ENCODE measurements at regions not wholly inside any gene's neighbourhood (a gene's known extent, or its start where the extent isn't known, plus 50 kb on each side); places are given as distances from the start of the nearest gene placed in this dataset.

DNA sequence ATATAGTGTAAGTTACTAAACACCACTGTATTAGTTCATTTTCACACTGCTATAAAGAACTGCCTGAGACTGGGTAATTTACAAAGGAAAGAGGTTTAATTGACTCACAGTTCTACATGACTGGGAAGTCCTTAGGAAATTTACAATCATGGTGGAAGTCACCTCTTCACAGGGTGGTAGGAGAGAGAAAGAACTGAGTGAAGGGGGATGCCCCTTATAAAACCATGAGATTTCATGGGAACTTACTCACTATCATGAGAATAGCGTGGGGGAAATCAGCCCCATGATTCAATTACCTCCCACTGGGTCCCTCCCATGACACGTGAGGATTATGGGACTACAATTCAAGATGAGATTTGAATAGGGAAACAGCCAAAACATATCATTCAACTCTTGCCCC lies 618.0 kb downstream of the NYAP2 start:
- ChIA-PET CTCF (ENCODE audit: low intra/inter-chr PET ratio, low total read pairs) (no interaction called here), POLR2A (no interaction called here)
- H3K9ac ChIP-seq (ENCODE audit: insufficient read depth, low read depth, low read length), result no peak overlapping the region
- TF ChIP-seq, protein P1, sequence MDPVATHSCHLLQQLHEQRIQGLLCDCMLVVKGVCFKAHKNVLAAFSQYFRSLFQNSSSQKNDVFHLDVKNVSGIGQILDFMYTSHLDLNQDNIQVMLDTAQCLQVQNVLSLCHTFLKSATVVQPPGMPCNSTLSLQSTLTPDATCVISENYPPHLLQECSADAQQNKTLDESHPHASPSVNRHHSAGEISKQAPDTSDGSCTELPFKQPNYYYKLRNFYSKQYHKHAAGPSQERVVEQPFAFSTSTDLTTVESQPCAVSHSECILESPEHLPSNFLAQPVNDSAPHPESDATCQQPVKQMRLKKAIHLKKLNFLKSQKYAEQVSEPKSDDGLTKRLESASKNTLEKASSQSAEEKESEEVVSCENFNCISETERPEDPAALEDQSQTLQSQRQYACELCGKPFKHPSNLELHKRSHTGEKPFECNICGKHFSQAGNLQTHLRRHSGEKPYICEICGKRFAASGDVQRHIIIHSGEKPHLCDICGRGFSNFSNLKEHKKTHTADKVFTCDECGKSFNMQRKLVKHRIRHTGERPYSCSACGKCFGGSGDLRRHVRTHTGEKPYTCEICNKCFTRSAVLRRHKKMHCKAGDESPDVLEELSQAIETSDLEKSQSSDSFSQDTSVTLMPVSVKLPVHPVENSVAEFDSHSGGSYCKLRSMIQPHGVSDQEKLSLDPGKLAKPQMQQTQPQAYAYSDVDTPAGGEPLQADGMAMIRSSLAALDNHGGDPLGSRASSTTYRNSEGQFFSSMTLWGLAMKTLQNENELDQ (CRISPR knock-in tag; IDR thresholded peaks at IDR 0.05; ENCODE audit: borderline replicate concordance), result no peak
- TF ChIP-seq, protein P2, sequence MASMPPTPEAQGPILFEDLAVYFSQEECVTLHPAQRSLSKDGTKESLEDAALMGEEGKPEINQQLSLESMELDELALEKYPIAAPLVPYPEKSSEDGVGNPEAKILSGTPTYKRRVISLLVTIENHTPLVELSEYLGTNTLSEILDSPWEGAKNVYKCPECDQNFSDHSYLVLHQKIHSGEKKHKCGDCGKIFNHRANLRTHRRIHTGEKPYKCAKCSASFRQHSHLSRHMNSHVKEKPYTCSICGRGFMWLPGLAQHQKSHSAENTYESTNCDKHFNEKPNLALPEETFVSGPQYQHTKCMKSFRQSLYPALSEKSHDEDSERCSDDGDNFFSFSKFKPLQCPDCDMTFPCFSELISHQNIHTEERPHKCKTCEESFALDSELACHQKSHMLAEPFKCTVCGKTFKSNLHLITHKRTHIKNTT (CRISPR knock-in tag; IDR thresholded peaks at IDR 0.05), result no peak
- no peak for TF ChIP-seq GZF1 (CRISPR knock-in tag; IDR thresholded peaks at IDR 0.05)
- DNase-seq (ENCODE audit: low spot score), result no peak
- intact Hi-C loops (cut with micrococcal nuclease; ENCODE audit: unreplicated experiment) (no loop called here), in situ Hi-C loops (cut with HindIII; ENCODE audit: extremely low pct_ligation_motif_present, low pct_unique_long_range_greater_than_20kb) (no loop called here)
- no peaks in the 10 kb centered on the region for H3K4me1 ChIP-seq (ENCODE audit: insufficient read depth, low read length)
- no peak for FAIRE-seq
- H3K27me3 ChIP-seq (ENCODE audit: control insufficient read depth in 1 of 2, insufficient read depth in 2 of 2, low read length in 2 of 2), result no peaks in the 10 kb centered on the region; a peak in 1 of 5 replicates
- H3K4me2 ChIP-seq (ENCODE audit: low read depth, low read length), result no peak overlapping the region
- no peaks in the 10 kb centered on the region for H4K20me1 ChIP-seq (ENCODE audit: insufficient read depth, low read length)
- no peaks in the 10 kb centered on the region for H3K36me3 ChIP-seq (replicated peaks in 1 of 2; ENCODE audit: control insufficient read depth in 1 of 2, insufficient read depth in 2 of 2, low read length in 2 of 2)
- H3K27ac ChIP-seq (ENCODE audit: extremely low read length, insufficient read depth, low read length), result no peak overlapping the region
- H2AFZ ChIP-seq (ENCODE audit: low read length), result no peak overlapping the region
- no peaks in the 10 kb centered on the region for H3K79me2 ChIP-seq (ENCODE audit: insufficient read depth, low read length)
- H3K4me3 ChIP-seq (replicated peaks in 1 of 3; ENCODE audit: insufficient read depth in 1 of 3, low read depth in 2 of 3, low read length in 3 of 3), result no peak overlapping the region
- peaks cover 12% of the 10 kb centered on the region for H3K9me3 ChIP-seq (ENCODE audit: low read length)
- WGBS (ENCODE audit: low lambda C conversion rate), result 3% methylated on average over 2 of the region's 2 CpGs
- no peak for ATAC-seq
- no TSS peak for BruUV-seq (replicated peaks)

DNA sequence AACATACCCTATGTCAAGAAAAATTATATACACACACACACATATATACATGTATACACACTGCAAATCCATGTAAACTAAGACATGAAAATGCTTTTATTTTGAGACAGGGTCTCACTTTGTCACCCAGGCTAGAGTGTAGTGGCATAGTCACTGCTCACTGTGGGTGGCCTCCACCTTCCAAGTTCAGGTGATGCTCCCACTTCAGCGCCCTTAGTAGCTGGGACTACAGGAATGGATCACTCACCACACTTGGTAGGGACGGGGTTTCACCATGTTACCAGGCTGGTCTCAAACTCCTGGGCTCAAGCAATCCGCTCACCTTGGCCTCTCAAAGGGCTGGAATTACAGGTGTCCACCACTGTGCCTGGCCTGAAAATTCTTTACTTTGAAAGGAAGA lies 617.6 kb downstream of the NYAP2 start:
- H2AFZ ChIP-seq (ENCODE audit: low read length), result no peak overlapping the region
- H4K20me1 ChIP-seq (ENCODE audit: insufficient read depth, low read length), result no peaks in the 10 kb centered on the region
- no peak overlapping the region for H3K27ac ChIP-seq (ENCODE audit: extremely low read length, insufficient read depth, low read length)
- no peak overlapping the region for H3K4me2 ChIP-seq (ENCODE audit: low read depth, low read length)
- no peak for ATAC-seq
- no peaks in the 10 kb centered on the region for H3K79me2 ChIP-seq (ENCODE audit: insufficient read depth, low read length)
- WGBS (ENCODE audit: low lambda C conversion rate), result 62% methylated on average over 3 of the region's 3 CpGs
- intact Hi-C loops (cut with micrococcal nuclease; ENCODE audit: unreplicated experiment) (no loop called here), in situ Hi-C loops (cut with HindIII; ENCODE audit: extremely low pct_ligation_motif_present, low pct_unique_long_range_greater_than_20kb) (no loop called here)
- H3K9me3 ChIP-seq (ENCODE audit: low read length), result peaks cover 12% of the 10 kb centered on the region
- no peaks in the 10 kb centered on the region for H3K36me3 ChIP-seq (replicated peaks in 1 of 2; ENCODE audit: control insufficient read depth in 1 of 2, insufficient read depth in 2 of 2, low read length in 2 of 2)
- no peak for FAIRE-seq
- no peaks in the 10 kb centered on the region; a peak in 1 of 5 replicates for H3K27me3 ChIP-seq (ENCODE audit: control insufficient read depth in 1 of 2, insufficient read depth in 2 of 2, low read length in 2 of 2)
- H3K9ac ChIP-seq (ENCODE audit: insufficient read depth, low read depth, low read length), result no peak overlapping the region
- no TSS peak for BruUV-seq (replicated peaks)
- CTCF ChIA-PET (ENCODE audit: low intra/inter-chr PET ratio, low total read pairs), result no interaction called here
- H3K4me1 ChIP-seq (ENCODE audit: insufficient read depth, low read length), result no peaks in the 10 kb centered on the region
- POLR2A ChIA-PET, result no interaction called here
- DNase-seq (ENCODE audit: low spot score), result no peak
- H3K4me3 ChIP-seq (replicated peaks in 1 of 3; ENCODE audit: insufficient read depth in 1 of 3, low read depth in 2 of 3, low read length in 3 of 3), result no peak overlapping the region
- TF ChIP-seq EP300 (IDR thresholded peaks at IDR 0.05; ENCODE audit: low read depth in 2 of 2, low read length in 2 of 2), result no peak
- no peak for TF ChIP-seq EP300 (CRISPR knock-in tag; IDR thresholded peaks at IDR 0.05; ENCODE audit: borderline replicate concordance)
- TF ChIP-seq ZNF772 (CRISPR knock-in tag; IDR thresholded peaks at IDR 0.05), result no peak
- no peak for TF ChIP-seq ZNF839 (CRISPR knock-in tag; IDR thresholded peaks at IDR 0.05; ENCODE audit: borderline replicate concordance)
- no peak for TF ChIP-seq MTF2 (CRISPR knock-in tag; IDR thresholded peaks at IDR 0.05; ENCODE audit: borderline replicate concordance)
- TF ChIP-seq, protein P3, sequence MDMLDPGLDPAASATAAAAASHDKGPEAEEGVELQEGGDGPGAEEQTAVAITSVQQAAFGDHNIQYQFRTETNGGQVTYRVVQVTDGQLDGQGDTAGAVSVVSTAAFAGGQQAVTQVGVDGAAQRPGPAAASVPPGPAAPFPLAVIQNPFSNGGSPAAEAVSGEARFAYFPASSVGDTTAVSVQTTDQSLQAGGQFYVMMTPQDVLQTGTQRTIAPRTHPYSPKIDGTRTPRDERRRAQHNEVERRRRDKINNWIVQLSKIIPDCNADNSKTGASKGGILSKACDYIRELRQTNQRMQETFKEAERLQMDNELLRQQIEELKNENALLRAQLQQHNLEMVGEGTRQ (IDR thresholded peaks at IDR 0.05; ENCODE audit: low read depth, low read length), result no peak
- TF ChIP-seq, protein P3 (CRISPR knock-in tag; IDR thresholded peaks at IDR 0.05; ENCODE audit: borderline replicate concordance), result no peak
- no peak for TF ChIP-seq MEIS1 (CRISPR knock-in tag; IDR thresholded peaks at IDR 0.05; ENCODE audit: borderline replicate concordance)
- no peak for TF ChIP-seq HHEX (CRISPR knock-in tag; IDR thresholded peaks at IDR 0.05)
- no peak for TF ChIP-seq JUN (CRISPR knock-in tag; IDR thresholded peaks at IDR 0.05)
- no peak for TF ChIP-seq SCMH1 (CRISPR knock-in tag; IDR thresholded peaks at IDR 0.05; ENCODE audit: borderline replicate concordance)
- no peak for TF ChIP-seq ZNF232 (CRISPR knock-in tag; IDR thresholded peaks at IDR 0.05; ENCODE audit: borderline replicate concordance)
